ENCODE measurements at regions not wholly inside any gene's neighbourhood (a gene's known extent, or its start where the extent isn't known, plus 50 kb on each side); places are given as distances from the start of the nearest gene placed in this dataset.

DNA sequence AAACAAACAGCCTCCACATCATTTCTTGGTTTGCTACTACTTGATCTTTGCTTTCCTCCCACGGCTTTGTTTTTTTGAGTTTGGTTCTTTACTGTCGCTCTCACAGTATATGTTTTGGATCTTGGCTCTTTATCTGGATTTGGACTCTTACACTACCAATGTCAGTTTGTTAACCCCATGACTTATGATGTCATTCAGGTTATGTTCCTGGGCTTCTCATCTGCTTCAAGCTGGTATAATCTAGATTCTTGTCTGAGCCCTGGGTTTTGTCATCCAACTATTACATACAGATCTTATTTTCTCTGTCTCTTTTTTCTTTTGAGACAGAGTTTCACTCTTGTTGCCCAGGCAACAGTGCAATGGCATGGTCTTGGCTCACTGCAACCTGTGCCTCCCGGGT, 482.9 kb upstream of the TEX13C start:
- DNase-seq (ENCODE audit: low read depth), result no peak

DNA sequence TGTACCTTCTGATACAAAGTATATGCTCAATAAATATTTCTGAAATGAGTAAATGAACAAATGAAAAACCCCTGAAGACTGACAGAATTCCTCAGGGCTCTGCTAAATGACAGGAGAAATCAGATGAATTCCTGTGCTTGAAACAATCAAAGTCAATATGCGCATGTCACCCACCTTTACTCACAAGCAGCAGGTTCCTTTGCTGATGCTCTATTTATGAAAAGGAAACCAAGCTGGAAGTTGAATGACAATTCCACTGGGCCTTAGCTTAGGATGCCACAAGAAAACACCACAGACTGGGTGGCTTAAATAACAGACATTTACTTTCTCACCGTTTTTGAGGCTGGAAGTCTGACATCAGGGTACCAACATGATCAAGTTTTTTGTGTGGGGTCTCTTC, 477.5 kb upstream of the TEX13C start:
- no peak for DNase-seq (ENCODE audit: low read depth)

DNA sequence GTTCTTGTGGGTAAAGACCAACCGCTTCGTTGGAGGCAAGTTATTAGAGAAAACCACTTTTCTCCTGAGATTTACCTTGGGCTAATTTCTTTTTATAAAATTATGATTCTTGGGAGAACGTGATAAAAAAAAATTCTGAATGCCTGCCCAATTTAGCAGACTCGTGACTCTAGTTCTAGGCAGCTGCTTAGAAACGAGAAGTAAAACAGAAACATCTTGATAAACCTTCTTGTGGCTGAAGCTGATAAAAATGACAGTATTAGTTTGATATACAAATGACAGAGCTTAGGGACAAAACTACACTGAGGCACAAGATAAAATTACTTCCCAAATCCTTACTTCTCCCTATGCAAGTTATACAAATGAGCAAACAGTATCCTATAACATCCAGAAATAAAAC, 458.9 kb upstream of the TEX13C start:
- DNase-seq (ENCODE audit: low read depth), result no peak

DNA sequence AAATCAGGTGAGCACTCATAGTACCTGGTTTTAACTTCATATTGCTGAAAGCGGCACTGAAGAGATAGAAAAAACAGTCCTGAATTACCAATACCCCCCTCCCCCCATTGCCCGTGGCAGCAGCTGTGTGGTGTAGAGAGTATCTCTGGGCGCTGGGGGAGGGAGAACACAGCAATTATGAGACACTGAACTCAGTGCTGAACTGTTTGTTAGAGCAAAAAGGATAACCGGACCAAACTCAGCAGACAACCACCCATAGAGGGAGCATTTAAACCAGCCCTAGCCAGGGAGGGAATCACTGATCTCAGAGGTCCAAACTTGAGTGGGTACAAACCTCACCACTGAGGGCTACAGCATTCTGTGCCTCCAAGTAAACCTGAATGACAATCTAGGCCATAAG, 457.4 kb upstream of the TEX13C start:
- DNase-seq (ENCODE audit: low read depth), result no peak

DNA sequence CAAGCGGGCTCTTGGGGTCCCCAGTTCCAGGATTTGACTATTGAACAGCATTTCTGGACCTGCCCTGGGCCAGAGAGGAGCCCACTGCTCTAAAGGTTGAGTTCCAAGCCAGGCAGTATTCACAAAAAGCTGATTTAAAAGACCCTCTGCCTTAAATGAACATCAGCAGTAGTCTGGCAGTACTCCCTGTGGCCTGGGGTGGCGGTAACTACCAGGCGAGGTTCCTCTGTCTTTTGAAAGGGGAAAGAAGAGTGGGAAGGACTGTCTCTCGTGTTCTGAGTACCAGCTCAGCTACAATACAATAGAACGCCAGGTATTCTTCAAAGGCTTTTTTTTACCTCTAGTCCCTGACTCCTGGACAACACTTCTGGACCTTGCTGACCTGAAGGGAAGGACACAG, 456.4 kb upstream of the TEX13C start:
- DNase-seq (ENCODE audit: low read depth), result no peak

DNA sequence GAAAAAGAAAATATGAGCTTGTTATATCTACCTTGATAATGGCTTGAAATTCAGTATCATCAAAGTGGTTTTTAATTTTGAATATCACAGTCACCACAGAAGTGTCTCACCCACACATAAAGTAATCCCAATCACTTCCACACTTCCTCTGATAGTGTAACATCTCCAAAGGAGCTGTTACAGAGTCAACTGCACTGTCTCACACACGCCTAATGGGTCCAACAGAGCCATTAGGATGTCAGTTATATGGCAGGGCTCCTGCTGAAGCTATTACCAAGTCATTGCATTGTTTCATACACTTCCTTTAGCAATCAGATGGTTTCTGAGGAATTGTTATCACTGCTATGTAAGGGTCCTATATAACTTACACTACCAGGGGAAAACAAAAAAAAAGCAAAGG, 432.1 kb upstream of the TEX13C start:
- DNase-seq (ENCODE audit: low read depth), result no peak

DNA sequence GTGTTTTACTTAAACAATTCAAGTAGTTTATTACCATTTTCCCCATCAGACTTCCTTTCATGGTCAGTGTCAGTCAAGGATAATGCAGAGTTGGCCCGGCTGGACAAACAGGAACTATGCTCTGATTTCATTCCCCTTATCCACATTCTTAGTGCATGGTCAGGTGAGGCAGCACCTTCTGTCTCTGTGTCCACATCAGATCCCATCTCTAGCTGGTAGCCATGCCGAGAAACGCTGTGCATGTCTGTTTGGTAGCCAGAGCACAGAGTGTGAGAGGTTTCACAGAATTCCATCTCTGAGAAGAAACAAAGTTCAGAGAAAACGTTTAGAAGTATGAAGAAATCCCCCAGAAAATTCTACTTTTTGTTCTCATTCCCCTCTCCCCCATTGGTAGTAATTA, 423.7 kb upstream of the TEX13C start:
- no peak for DNase-seq (ENCODE audit: low read depth)

DNA sequence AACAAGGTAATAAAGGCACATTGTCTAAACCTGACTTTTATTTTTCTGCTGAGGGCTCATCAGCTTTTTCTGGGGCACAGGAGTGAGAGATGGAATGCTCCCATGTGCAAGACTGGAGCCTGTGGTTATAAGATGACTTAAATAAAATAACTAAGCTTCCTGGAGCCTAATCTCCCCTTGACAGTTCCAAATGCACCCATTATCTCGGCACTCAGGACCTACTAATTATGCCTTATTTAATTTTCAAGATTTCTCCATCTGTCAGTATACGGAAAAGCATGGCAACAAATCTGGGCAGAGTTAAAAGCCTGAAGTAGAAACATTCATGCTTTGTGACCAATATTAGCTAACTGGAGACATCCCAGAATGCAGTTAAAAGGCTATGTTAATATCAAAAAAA, 416.7 kb upstream of the TEX13C start:
- no peak for DNase-seq (ENCODE audit: low read depth)

DNA sequence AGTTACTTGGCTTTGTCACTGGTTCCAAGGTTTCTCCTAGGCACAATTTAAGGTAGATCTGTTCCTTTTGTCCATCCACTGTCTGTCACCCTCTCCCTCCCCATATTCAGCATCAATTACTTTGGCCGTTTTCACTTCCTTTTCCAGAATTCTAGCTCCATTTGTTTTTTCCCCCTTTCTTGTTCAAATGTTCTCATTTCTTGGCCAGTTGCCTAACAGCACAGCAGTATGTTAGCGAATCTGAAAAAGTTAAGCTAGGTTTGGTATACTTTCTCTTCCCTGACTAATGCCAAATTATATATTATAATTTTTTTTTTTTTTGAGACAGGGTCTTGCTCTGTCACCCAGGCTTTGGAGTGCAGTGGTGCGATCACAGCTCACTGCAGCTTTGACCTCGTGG, 409.1 kb upstream of the TEX13C start:
- no peak for DNase-seq (ENCODE audit: low read depth)

DNA sequence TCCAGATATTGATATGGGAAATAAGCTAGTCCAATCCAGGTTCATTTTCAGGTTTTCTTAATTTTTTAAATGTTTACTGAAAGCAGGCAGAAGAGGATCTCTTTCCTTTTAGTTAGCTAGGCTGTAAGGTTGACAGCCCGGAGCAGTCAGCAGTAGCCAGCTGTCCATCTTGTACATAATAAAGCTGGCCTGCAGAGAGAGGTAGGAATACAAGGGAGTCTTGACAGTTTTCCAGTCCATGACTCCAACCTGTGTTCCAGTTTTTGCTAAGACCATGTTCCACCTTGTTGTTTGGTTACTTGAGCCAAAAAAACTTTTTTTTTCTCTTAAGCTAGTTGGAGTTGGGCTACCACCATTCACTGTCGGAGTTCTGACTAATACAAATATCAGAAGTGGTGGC, 402.7 kb upstream of the TEX13C start:
- DNase-seq (ENCODE audit: low read depth), result no peak

DNA sequence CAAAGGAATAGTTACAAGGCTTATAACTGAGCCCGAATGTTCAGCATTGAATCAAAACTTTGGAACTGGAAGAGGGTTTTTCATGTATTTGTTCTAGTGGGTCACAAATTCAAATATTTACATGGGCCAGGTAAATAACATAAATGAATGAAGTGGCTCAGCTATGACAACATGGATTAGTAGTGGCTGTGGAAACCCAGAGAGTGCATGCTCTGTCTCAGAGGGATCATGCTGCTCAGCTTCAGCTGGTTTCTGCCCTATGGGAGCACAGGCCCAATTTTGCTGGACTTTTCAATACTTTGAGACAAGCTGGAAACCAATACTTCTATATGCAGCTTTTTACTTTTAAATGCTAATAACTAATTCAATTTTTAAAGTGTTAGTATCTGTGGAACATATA, 394.0 kb upstream of the TEX13C start:
- no peak for DNase-seq (ENCODE audit: low read depth)

DNA sequence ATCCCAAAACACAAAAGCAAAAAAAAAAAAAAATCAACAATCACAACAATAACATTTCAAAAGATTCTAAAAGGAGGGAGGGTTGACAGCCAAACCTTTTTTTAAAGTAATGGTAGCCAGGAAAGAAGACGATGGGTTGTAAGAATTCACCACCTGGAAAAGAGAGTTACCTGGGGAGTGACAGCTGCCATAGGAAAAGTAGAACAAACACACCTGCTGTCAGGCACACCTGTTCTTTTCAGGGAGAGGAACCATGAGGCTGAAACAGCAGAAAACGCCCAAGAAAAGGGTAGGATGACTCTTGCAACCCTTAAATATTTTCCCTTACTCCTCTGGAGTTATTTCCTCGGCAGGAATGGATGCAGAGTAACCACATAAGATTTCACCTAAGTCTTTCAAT, 388.4 kb upstream of the TEX13C start:
- DNase-seq (ENCODE audit: low read depth), result no peak

DNA sequence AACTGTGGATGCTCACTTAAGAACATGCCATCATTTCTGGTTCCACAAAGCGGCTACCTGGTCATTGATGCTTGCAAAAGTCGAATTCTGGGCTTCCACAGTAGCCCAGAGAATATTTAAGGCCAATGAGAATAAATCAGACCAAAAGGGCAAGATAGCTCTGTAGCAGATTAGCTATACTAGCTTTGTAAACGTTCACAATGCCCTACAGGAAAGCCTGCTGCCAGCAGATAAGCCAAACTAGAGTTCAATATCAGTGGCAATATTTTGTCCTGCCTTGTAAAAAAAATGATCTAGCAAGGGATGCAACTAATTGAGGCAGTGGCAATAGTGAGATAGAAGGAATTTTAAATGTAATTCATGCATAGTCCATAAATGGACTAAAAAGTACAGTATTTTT, 387.7 kb upstream of the TEX13C start:
- DNase-seq (ENCODE audit: low read depth), result no peak

DNA sequence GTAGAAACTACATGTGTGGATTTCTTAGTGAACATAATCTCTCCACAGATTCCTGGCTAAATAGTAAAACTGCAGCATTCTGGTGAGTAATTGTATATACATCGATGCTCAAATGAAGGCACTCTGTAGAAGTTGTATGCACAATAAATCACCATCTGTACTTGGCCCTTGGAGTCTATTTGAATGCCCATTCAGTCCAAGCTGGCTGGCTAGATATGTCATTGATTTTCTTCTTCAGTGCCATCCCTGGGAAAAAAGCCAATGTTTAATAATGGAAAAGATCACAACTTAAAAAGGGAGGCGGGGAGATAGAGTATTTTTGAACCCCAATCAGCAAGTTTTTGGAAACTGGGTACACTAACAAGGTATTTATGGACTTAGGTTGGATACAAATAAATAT, 381.0 kb upstream of the TEX13C start:
- DNase-seq (ENCODE audit: low read depth), result no peak

DNA sequence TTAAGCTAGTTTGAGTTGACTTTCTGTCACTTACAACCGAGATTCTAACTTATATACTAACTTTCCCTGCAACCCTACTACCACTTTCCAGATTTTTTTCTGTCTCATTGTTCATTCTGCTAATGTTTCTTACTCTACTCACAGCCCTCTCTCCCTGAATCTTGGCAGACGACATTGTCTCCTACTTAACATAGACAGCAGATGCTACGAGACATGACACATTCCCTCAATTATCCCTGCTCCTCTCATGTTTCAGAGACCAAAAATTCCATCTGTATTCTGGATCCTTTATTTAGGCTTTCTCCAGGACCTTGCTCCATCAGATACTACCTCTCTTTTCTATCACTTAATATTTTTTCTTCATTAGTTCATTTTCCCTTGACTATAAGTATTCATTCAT, 379.1 kb upstream of the TEX13C start:
- DNase-seq (ENCODE audit: low read depth), result no peak

DNA sequence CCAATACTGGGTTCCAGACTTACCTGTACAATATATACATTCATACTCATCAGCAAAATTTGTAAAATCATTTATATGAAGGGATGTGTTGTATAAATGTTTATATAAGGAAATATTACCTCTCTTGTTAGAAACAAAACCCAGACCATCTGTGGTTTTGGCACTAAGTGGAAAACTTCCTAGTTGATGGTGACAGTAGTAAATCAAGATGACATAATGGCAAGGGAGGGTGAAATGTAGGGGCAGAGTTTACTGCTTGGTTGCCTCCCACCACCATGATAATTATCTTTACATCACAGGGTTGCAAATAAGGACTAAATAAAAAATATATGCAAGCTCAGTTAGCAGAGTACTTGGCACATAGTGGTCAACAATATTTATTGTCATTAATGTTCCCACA, 365.3 kb upstream of the TEX13C start:
- no peak for DNase-seq (ENCODE audit: low read depth)

DNA sequence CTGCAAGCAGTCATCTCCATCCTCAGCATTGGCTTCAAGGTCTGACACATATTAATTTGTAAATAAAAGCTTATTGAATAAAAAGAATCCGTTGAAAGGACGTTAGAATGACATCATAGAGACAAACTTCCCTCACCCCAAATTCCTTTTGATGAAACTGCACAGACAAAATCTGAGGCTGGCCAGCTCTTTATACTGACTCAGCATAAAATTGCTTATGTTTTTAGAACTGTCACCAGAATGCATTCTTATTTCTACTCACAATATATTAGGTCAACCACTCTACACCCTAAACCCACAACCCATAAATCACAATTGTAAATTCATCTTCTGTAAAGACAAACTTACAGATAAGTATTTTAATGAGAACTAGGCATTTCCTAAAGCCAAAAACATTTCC, 359.2 kb upstream of the TEX13C start:
- DNase-seq (ENCODE audit: low read depth), result no peak

DNA sequence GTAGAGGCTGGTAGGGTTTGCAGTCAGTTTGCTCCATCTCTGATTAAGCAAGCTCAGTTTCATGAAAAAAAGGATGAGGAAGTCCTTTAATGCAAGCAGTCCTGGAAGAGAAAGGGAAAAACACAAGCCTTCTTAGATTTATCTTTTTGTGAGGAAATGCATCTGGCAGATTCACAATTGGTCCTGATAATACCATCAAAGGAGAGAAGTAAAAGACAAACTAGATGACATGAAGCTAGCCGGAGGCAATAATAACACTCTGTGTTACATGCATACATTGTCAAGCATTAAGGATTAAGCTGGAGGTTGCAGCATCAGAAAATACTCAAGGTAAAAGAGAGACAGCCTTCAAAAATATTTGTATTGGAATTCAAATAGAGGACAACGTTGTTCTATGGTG, 356.0 kb upstream of the TEX13C start, which contains the start of gene TENM1:
TENM1 (minus strand) TSS at position 101 of the 400 bp plus-strand sequence.
- DNase-seq (ENCODE audit: low read depth), result no peak

DNA sequence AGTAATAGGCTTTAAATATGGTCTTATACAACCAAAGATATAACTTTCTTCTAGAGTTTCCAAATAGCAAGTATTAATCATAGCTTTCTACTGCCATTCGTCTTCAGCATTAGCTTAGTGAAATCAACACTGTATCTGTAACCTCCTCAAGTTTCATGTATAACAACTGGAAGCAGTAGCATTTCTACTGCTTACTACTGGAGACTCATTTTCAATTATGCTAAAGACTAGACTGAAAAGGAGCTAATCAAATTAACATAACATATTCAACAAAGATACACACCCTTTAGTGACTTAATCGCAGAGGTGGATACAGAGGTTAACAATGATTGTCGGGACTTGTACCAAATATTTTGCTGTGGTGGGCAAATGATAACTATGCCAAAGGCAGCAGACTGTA, 344.2 kb upstream of the TEX13C start:
- no peak for DNase-seq (ENCODE audit: low read depth)

DNA sequence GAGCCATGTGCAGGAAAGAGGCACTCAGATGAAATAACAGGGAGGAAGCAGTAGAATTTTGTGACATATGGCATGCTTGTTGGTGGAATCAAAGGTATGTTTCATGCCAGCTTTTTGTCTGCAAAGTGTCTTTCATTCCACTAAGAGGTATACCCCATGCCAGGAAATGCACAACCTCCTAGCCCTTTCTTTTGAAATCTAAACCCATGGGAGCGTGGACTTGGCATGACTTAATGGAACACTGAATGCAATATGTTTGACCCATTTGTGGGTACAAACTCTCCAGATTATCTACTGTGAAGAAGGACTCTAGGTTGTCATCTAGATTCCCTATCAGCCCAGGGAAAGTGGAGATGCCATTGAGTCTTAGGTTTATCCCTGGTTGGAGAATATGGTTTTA, 338.3 kb upstream of the TEX13C start:
- no peak for DNase-seq (ENCODE audit: low read depth)

DNA sequence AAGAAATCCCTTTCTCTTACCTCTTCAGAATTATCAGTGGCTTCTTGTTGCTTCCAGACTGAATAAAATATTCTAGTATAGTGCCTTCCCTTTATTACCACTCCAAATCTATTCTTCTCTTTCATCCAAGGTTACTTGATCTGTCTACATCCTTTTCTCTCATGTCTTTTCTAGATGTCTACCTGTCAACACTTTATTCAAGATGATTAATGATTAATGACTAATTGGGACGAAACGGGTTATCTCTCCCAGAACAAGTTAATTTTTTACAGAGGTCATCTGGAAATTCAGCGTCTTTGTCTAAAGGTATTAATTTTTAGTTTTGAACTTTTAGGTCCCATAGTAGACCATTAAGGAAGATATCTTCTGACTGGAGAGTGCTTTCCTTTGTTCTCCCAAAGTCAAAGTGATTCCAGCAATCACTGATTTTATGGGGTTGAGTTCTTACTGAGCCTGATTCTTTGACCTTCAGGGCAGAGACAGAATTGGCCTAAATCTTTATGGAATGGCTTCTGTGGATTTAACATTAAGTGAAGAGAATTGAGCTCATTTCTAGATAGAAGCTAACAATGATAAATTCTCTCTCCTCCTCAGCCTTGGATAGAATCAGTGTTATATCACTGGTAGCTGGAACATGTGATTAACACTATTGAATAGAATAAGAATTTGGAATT, 335.4 kb upstream of the TEX13C start:
- no peak for DNase-seq (ENCODE audit: low read depth)

DNA sequence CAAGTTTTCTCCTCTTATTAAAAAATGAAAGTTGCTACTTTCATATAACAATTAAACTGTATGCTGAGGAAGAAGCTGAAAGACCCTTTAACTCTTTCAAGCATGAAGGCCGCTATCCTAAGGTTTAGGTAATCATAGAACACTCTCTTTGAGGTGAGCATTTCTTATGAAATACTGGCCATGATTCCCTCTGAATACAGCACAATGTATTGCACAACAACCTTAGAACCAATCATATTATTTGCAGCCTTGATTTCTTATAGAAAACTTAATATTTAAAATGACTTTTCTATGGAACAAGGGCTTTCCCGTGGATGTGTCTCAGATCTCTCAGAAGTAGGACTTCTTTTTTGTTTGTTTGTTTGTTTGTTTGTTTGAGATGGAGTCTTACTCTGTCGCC, 333.4 kb upstream of the TEX13C start:
- DNase-seq (ENCODE audit: low read depth), result no peak

DNA sequence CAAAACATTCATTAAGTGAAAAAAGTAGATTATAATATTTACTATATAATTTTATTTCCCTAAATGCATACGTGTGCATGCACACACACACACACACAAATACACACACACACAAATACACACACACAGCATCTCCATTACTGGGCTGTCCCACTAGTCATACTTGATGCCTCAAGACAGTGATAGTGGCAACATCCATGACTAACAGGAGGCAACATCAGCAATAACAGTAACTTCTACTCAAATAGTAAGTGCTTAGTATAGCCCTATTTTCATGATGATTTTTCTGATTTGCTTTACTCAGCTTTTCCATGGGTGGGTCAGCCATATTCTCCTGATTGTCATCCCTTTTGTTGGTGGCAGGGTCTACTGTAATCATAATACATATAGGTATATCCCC, 325.9 kb upstream of the TEX13C start:
- no peak for DNase-seq (ENCODE audit: low read depth)

DNA sequence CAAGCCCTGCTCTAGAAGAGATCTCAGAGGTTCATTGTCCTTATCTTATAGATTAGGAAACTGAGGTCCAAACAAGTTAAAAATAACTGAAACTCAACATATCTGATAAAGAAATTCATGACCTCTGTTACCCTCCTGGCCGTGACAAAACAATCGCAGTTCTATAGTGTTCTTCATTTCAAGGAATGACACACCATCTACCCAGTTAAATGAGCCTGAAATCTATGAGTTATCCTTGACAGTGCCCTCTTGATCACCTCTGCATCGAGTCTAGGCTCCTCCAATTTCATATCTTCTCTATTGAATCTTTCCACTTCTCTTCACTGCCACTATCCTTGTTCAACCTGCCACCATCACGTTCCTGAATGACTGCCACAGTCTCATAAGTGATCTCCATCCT, 325.3 kb upstream of the TEX13C start:
- DNase-seq (ENCODE audit: low read depth), result no peak
